HepG2 (cell line): ENCODE measurements at regions not wholly inside any gene's neighbourhood (a gene's known extent, or its start where the extent isn't known, plus 50 kb on each side); places are given as distances from the start of the nearest gene placed in this dataset.

Source experiments
- ATAC-seq: fragments of 200-7000 bp; cut with Tn5 transposase; 3 replicates; pipeline ENCODE4 v1.9.1; 2020; ENCODE audit warnings: mild to moderate bottlenecking, moderate library complexity
- BruUV-seq: library from RNA; stranded (reverse); fragments of 400-500 nt; replicated peaks from 2 replicates; lab custom pipeline; 2021; lab: Mats Ljungman, UMichigan
- CTCF ChIA-PET: fragments of 300-600 bp; formaldehyde crosslinking; extraction: SDS; loops from one replicate; lab custom pipeline; 2021; ENCODE audit warnings: low total read pairs, inconsistent platforms, low intra/inter-chr PET ratio; lab: Yijun Ruan, JAX
- POLR2A ChIA-PET: fragments of 350-600 bp; sonication (Branson Sonifier 250); formaldehyde crosslinking; loops from one replicate; lab custom pipeline; 2020; ENCODE audit warnings: antibody characterized with exemption, inconsistent platforms; lab: Yijun Ruan, JAX
- DNase-seq: peaks from one replicate; pipeline ENCODE4 v3.0.0-alpha.2; 2015; ENCODE audit warnings: low spot score
- FAIRE-seq: peaks from 3 replicates; lab custom pipeline; 2011; peaks lifted over from hg19 to GRCh38; lab: Jason Lieb, UNC
- H2AFZ ChIP-seq: one replicate; pipeline ENCODE4 v1.6.1; 2011; ENCODE audit warnings: low read length, inconsistent platforms
- H3K27ac ChIP-seq: fragments of 300-600 bp; 3 replicates; pipeline ENCODE4 v1.8.0; 2011; ENCODE audit warnings: mixed run types, mild to moderate bottlenecking, mixed read lengths, low read length, inconsistent platforms; ENCODE audit not compliant: insufficient read depth; ENCODE audit errors: extremely low read length
- H3K27me3 ChIP-seq, 2 experiments: fragments of 200-600 bp in 1 of 2; 2 replicates in 1 of 2; 3 replicates in 1 of 2; pipeline versions ENCODE4 v1.6.0 to v1.8.0; 2011; ENCODE audit warnings: low read length in 2 of 2, mild to moderate bottlenecking in 2 of 2, moderate library complexity in 2 of 2, inconsistent platforms in 1 of 2; ENCODE audit not compliant: insufficient read depth in 2 of 2, control insufficient read depth in 1 of 2
- H3K36me3 ChIP-seq, 2 experiments: fragments of 200-600 bp in 1 of 2; replicated peaks in 1 of 2; 2 replicates in 1 of 2; 3 replicates in 1 of 2; pipeline versions ENCODE4 v1.5.1 to v1.8.0; 2011; ENCODE audit warnings: low read length in 2 of 2, inconsistent platforms in 1 of 2; ENCODE audit not compliant: insufficient read depth in 2 of 2, control insufficient read depth in 1 of 2
- H3K4me1 ChIP-seq: 2 replicates; pipeline ENCODE4 v1.5.1; 2012; ENCODE audit warnings: low read length, inconsistent platforms; ENCODE audit not compliant: insufficient read depth
- H3K4me2 ChIP-seq: 2 replicates; pipeline ENCODE4 v1.6.0; 2011; ENCODE audit warnings: low read depth, low read length, inconsistent platforms
- H3K4me3 ChIP-seq, 3 experiments: fragments of 200-600 bp in 1 of 3; sonication (generic), shearing (Covaris generic) in 1 of 3; replicated peaks in 1 of 3; 2 replicates each; pipeline ENCODE4 v1.5.1; 2011 to 2016; ENCODE audit warnings: low read length in 3 of 3, inconsistent platforms in 2 of 3, low read depth in 2 of 3, mild to moderate bottlenecking in 2 of 3, control low read depth in 1 of 3, mixed read lengths in 1 of 3; ENCODE audit not compliant: insufficient read depth in 1 of 3
- H3K79me2 ChIP-seq: one replicate; pipeline ENCODE4 v1.6.1; 2011; ENCODE audit warnings: low read length, inconsistent platforms; ENCODE audit not compliant: insufficient read depth
- H3K9ac ChIP-seq: 2 replicates; pipeline ENCODE4 v1.6.0; 2011; ENCODE audit warnings: mild to moderate bottlenecking, low read depth, low read length, inconsistent platforms; ENCODE audit not compliant: insufficient read depth
- H3K9me3 ChIP-seq: 2 replicates; pipeline ENCODE4 v1.5.1; 2012; ENCODE audit warnings: mild to moderate bottlenecking, low read length
- H4K20me1 ChIP-seq: 2 replicates; pipeline ENCODE4 v1.6.0; 2011; ENCODE audit warnings: inconsistent platforms, mild to moderate bottlenecking, low read length, moderate library complexity; ENCODE audit not compliant: insufficient read depth
- CTCF ChIP-seq: sonication (generic); formaldehyde crosslinking; IDR thresholded peaks from 2 replicates; pipeline ENCODE4 v1.5.0; 2020; ENCODE audit warnings: mild to moderate bottlenecking, missing genetic modification reagents, moderate library complexity
- GMEB1 ChIP-seq: sonication (generic); formaldehyde crosslinking; IDR thresholded peaks from 2 replicates; pipeline ENCODE4 v1.5.1; 2020; ENCODE audit warnings: missing genetic modification reagents, mild to moderate bottlenecking, borderline replicate concordance
- MYNN ChIP-seq: sonication (generic); formaldehyde crosslinking; IDR thresholded peaks from 2 replicates; pipeline ENCODE4 v1.4.0; 2020; ENCODE audit warnings: mild to moderate bottlenecking, low read depth, missing genetic modification reagents
- REXO4 ChIP-seq: sonication (generic); formaldehyde crosslinking; IDR thresholded peaks from 2 replicates; pipeline ENCODE4 v1.8.0; 2022; ENCODE audit warnings: missing genetic modification reagents, mild to moderate bottlenecking, borderline replicate concordance
- SRSF9 ChIP-seq: fragments of 200-400 bp; formaldehyde crosslinking; IDR thresholded peaks from 2 replicates; pipeline ENCODE4 v1.6.1; 2018; ENCODE audit warnings: borderline replicate concordance, mild to moderate bottlenecking, low read depth, low read length; ENCODE audit not compliant: insufficient read depth, poor library complexity, severe bottlenecking
- STAG1 ChIP-seq: sonication (generic); formaldehyde crosslinking; IDR thresholded peaks from 2 replicates; pipeline ENCODE4 v1.4.0; 2020; ENCODE audit warnings: missing genetic modification reagents
- THAP8 ChIP-seq: sonication (generic); formaldehyde crosslinking; IDR thresholded peaks from 2 replicates; pipeline ENCODE4 v1.5.1; 2020; ENCODE audit warnings: missing genetic modification reagents, mild to moderate bottlenecking, borderline replicate concordance
- ZNF335 ChIP-seq: sonication (generic); formaldehyde crosslinking; IDR thresholded peaks from 2 replicates; pipeline ENCODE4 v1.4.0; 2020; ENCODE audit warnings: missing genetic modification reagents
- ZNF446 ChIP-seq: sonication (generic); formaldehyde crosslinking; IDR thresholded peaks from 2 replicates; pipeline ENCODE4 v1.5.0; 2020; ENCODE audit warnings: mild to moderate bottlenecking, missing genetic modification reagents
- ZNF607 ChIP-seq: sonication (generic); formaldehyde crosslinking; IDR thresholded peaks from 2 replicates; pipeline ENCODE4 v1.5.1; 2020; ENCODE audit warnings: missing genetic modification reagents, mild to moderate bottlenecking, borderline replicate concordance
- ZNF629 ChIP-seq: sonication (generic); formaldehyde crosslinking; conservative IDR thresholded peaks from 2 replicates; pipeline ENCODE4 v1.5.0; 2020; ENCODE audit warnings: missing genetic modification reagents
- WGBS: methylation state at CpG from one replicate; pipeline ENCODE4 v1.1.6; 2017; ENCODE audit warnings: low lambda C conversion rate; 5-methylcytosine and 5-hydroxymethylcytosine counted together
- in situ Hi-C: cut with HindIII; loops from 2 replicates; pipeline ENCODE4 v1.10.0; 2017; ENCODE audit warnings: low pct_unique_long_range_greater_than_20kb; ENCODE audit not compliant: extremely low pct_ligation_motif_present
- intact Hi-C: fragments of 100-400 bp; cut with micrococcal nuclease; formaldehyde crosslinking; loops from one replicate; pipeline ENCODE4 v1.10.0; 2022; ENCODE audit not compliant: unreplicated experiment
- TF ChIP-seq, protein P1 (sequence below): sonication (generic); formaldehyde crosslinking; IDR thresholded peaks from 2 replicates; pipeline ENCODE4 v1.4.0; 2020; ENCODE audit warnings: mild to moderate bottlenecking, missing genetic modification reagents

GRCh38 chr5:28896949-28897348 is 1858.6 kb upstream of the CDH9 start:
- no peaks in the 10 kb centered on the region for H3K9me3 ChIP-seq
- ATAC-seq (no peak), DNase-seq (peak; percentile 1), FAIRE-seq (no peak)
- CTCF ChIA-PET, result interaction anchor here (0.7 to 1.5 kb wide), 2 partner anchors 424 to 552 kb away, joined by 3 to 6 read pairs; no protein-coding TSS in a partner anchor
- TF ChIP-seq ZNF629 (CRISPR knock-in tag) (no peak), ZNF607 (CRISPR knock-in tag) (no peak), STAG1 (peak; percentile 31)
- H3K79me2 ChIP-seq, result no peaks in the 10 kb centered on the region
- in situ Hi-C loops, result no loop called here
- POLR2A ChIA-PET, result no interaction called here
- H3K9ac ChIP-seq, result no peak overlapping the region
- H3K27me3 ChIP-seq, result no peaks in the 10 kb centered on the region
- no TSS peak for BruUV-seq
- intact Hi-C loops, result loop anchor here (2.0 kb wide), 1 partner anchor 552 kb away; no protein-coding TSS in a partner anchor
- no peak overlapping the region for H3K27ac ChIP-seq
- no peak overlapping the region for H2AFZ ChIP-seq
- no peaks in the 10 kb centered on the region for H3K4me1 ChIP-seq
- no peaks in the 10 kb centered on the region for H4K20me1 ChIP-seq
- no peaks in the 10 kb centered on the region for H3K36me3 ChIP-seq
- H3K4me2 ChIP-seq, result no peak overlapping the region
- no peak overlapping the region for H3K4me3 ChIP-seq

- POLR2A ChIA-PET, result no interaction called here
- FAIRE-seq (no peak), ATAC-seq (no peak)
- no peak overlapping the region for H3K9ac ChIP-seq
- H3K4me1 ChIP-seq, result no peaks in the 10 kb centered on the region
- H3K27ac ChIP-seq, result no peak overlapping the region
- intact Hi-C loops, result no loop called here
- H3K27me3 ChIP-seq, result no peaks in the 10 kb centered on the region
- CTCF ChIA-PET, result no interaction called here
- BruUV-seq, result no TSS peak
- H3K4me2 ChIP-seq, result no peak overlapping the region
- no peak overlapping the region for H3K4me3 ChIP-seq
- no peaks in the 10 kb centered on the region for H3K79me2 ChIP-seq
- peaks cover 41% of the 10 kb centered on the region for H3K9me3 ChIP-seq
- 12% methylated on average over 1 of the region's 1 CpG for WGBS
- H4K20me1 ChIP-seq, result no peaks in the 10 kb centered on the region
- TF ChIP-seq ZNF335 (CRISPR knock-in tag) (no peak), CTCF (CRISPR knock-in tag) (no peak), GMEB1 (CRISPR knock-in tag) (no peak), REXO4 (CRISPR knock-in tag) (no peak), ZNF446 (CRISPR knock-in tag) (no peak), MYNN (CRISPR knock-in tag) (no peak), THAP8 (CRISPR knock-in tag) (no peak), SRSF9 (no peak)
- TF ChIP-seq, protein P1, sequence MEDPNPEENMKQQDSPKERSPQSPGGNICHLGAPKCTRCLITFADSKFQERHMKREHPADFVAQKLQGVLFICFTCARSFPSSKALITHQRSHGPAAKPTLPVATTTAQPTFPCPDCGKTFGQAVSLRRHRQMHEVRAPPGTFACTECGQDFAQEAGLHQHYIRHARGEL (CRISPR knock-in tag), result no peak
- TF ChIP-seq, all 625 proteins: peak for 0
- DNase-seq, result no peak
- H2AFZ ChIP-seq, result no peak overlapping the region
- H3K36me3 ChIP-seq, result no peaks in the 10 kb centered on the region
- in situ Hi-C loops, result no loop called here
Measured at GRCh38 chr5:28880936-28881335, 1842.5 kb upstream of the CDH9 start.
